ENCODE measurements at regions not wholly inside any gene's neighbourhood (a gene's known extent, or its start where the extent isn't known, plus 50 kb on each side); places are given as distances from the start of the nearest gene placed in this dataset.

- no peak overlapping the region for H3K4me3 Mint-ChIP-seq
These were observed 583.0 kb upstream of the PKN2 start for GRCh38 chr1:88101041-88101440.

GRCh38 chr1:88104236-88104635 is 579.8 kb upstream of the PKN2 start:
- H3K27ac Mint-ChIP-seq, result peak overlapping the region in 2 of 3 experiments; percentile 10 to 49
- no peaks in the 10 kb centered on the region for H3K4me1 Mint-ChIP-seq
- no peaks in the 10 kb centered on the region for H3K36me3 Mint-ChIP-seq (ENCODE audit: low read depth)
- TF ChIP-seq CTCF (IDR thresholded peaks at IDR 0.05; ENCODE audit: unreplicated experiment in 3 of 3), result no peak
- no peak overlapping the region for H3K4me3 Mint-ChIP-seq
- H3K9me3 Mint-ChIP-seq, result no peaks in the 10 kb centered on the region
- no peaks in the 10 kb centered on the region for H3K27me3 Mint-ChIP-seq (ENCODE audit: low read depth)

More at GRCh38 chr1:88101041-88101440, 583.0 kb upstream of the PKN2 start:
- TF ChIP-seq CTCF (IDR thresholded peaks at IDR 0.05; ENCODE audit: unreplicated experiment in 3 of 3), result no peak
- Mint-ChIP-seq H3K27me3 (ENCODE audit: low read depth) (no peaks in the 10 kb centered on the region), H3K27ac (no peak overlapping the region), H3K9me3 (no peaks in the 10 kb centered on the region), H3K4me1 (no peaks in the 10 kb centered on the region), H3K36me3 (ENCODE audit: low read depth) (no peaks in the 10 kb centered on the region)

GRCh38 chr1:88104886-88105285 is 579.2 kb upstream of the PKN2 start:
- Mint-ChIP-seq H3K27me3 (ENCODE audit: low read depth) (no peaks in the 10 kb centered on the region), H3K27ac (peak overlapping the region in 1 of 3 experiments; percentile 49), H3K4me1 (no peaks in the 10 kb centered on the region)

GRCh38 chr1:88111816-88112215 is 572.3 kb upstream of the PKN2 start:
- H3K4me3 Mint-ChIP-seq, result no peak overlapping the region
- H3K27me3 Mint-ChIP-seq (ENCODE audit: low read depth), result no peaks in the 10 kb centered on the region
- no peak for TF ChIP-seq CTCF (IDR thresholded peaks at IDR 0.05; ENCODE audit: unreplicated experiment in 3 of 3)
- no peaks in the 10 kb centered on the region for H3K4me1 Mint-ChIP-seq
- no peak overlapping the region for H3K27ac Mint-ChIP-seq
- no peaks in the 10 kb centered on the region for H3K36me3 Mint-ChIP-seq (ENCODE audit: low read depth)
- no peaks in the 10 kb centered on the region for H3K9me3 Mint-ChIP-seq

More at GRCh38 chr1:88104886-88105285, 579.2 kb upstream of the PKN2 start:
- TF ChIP-seq CTCF (IDR thresholded peaks at IDR 0.05; ENCODE audit: unreplicated experiment in 3 of 3), result no peak
- H3K36me3 Mint-ChIP-seq (ENCODE audit: low read depth), result no peaks in the 10 kb centered on the region
- no peak overlapping the region for H3K4me3 Mint-ChIP-seq
- no peaks in the 10 kb centered on the region for H3K9me3 Mint-ChIP-seq

GRCh38 chr1:88117597-88117996 is 566.5 kb upstream of the PKN2 start:
- Mint-ChIP-seq H3K9me3 (no peaks in the 10 kb centered on the region), H3K36me3 (ENCODE audit: low read depth) (no peaks in the 10 kb centered on the region), H3K4me1 (no peaks in the 10 kb centered on the region), H3K27me3 (ENCODE audit: low read depth) (no peaks in the 10 kb centered on the region), H3K27ac (no peak overlapping the region), H3K4me3 (no peak overlapping the region)
- no peak for TF ChIP-seq CTCF (IDR thresholded peaks at IDR 0.05; ENCODE audit: unreplicated experiment in 3 of 3)

- Mint-ChIP-seq H3K36me3 (ENCODE audit: low read depth) (no peaks in the 10 kb centered on the region), H3K4me1 (no peaks in the 10 kb centered on the region), H3K9me3 (no peaks in the 10 kb centered on the region), H3K27me3 (ENCODE audit: low read depth) (no peaks in the 10 kb centered on the region), H3K27ac (no peak overlapping the region), H3K4me3 (no peak overlapping the region)
- TF ChIP-seq CTCF (IDR thresholded peaks at IDR 0.05; ENCODE audit: unreplicated experiment in 3 of 3), result no peak
These were observed 565.8 kb upstream of the PKN2 start for GRCh38 chr1:88118176-88118845.

All from nephron (organoid).